Loucy (cell line): ENCODE measurements at regions not wholly inside any gene's neighbourhood (a gene's known extent, or its start where the extent isn't known, plus 50 kb on each side); places are given as distances from the start of the nearest gene placed in this dataset.

ENCODE experiments used
- H2AFZ ChIP-seq: fragments of 200-600 bp; sonication (generic); 2 replicates; pipeline ENCODE4 v1.6.0; 2016; ENCODE audit warnings: antibody characterized with exemption, mild to moderate bottlenecking, low read length, moderate library complexity
- H3F3A ChIP-seq: fragments of 200-600 bp; 2 replicates; pipeline ENCODE4 v1.6.0; 2016; ENCODE audit warnings: antibody characterized with exemption, low read depth, mild to moderate bottlenecking
- H3K27me3 ChIP-seq: fragments of 200-600 bp; sonication (generic); 2 replicates; pipeline ENCODE4 v1.6.1; 2014; ENCODE audit warnings: low read length, mild to moderate bottlenecking; ENCODE audit not compliant: insufficient read depth, poor library complexity, severe bottlenecking
- H3K36me3 ChIP-seq: fragments of 200-600 bp; sonication (generic); 2 replicates; pipeline ENCODE4 v1.6.1; 2016; ENCODE audit warnings: low read length; ENCODE audit not compliant: insufficient read depth
- H3K4me1 ChIP-seq: fragments of 200-600 bp; sonication (generic); 2 replicates; pipeline ENCODE4 v1.5.1; 2014; ENCODE audit warnings: low read length, mild to moderate bottlenecking; ENCODE audit not compliant: insufficient read depth, poor library complexity, severe bottlenecking
- H3K4me2 ChIP-seq: fragments of 200-600 bp; sonication (generic); 2 replicates; pipeline ENCODE4 v1.6.0; 2014; ENCODE audit warnings: antibody characterized with exemption, low read length, low read depth, mild to moderate bottlenecking; ENCODE audit not compliant: poor library complexity, severe bottlenecking
- H3K4me3 ChIP-seq: fragments of 200-600 bp; sonication (generic); 2 replicates; pipeline ENCODE4 v1.5.1; 2014; ENCODE audit warnings: low read length, mild to moderate bottlenecking, mixed read lengths; ENCODE audit not compliant: poor library complexity, severe bottlenecking
- H3K79me2 ChIP-seq: fragments of 200-600 bp; sonication (generic); 2 replicates; pipeline ENCODE4 v1.6.1; 2014; ENCODE audit warnings: low read length; ENCODE audit not compliant: insufficient read depth
- H3K9ac ChIP-seq: fragments of 200-600 bp; sonication (generic); 2 replicates; pipeline ENCODE4 v1.6.0; 2014; ENCODE audit warnings: mild to moderate bottlenecking, low read depth, low read length, moderate library complexity; ENCODE audit not compliant: poor library complexity, severe bottlenecking
- H3K9me2 ChIP-seq: fragments of 200-600 bp; sonication (generic); replicated peaks from 2 replicates; pipeline ENCODE4 v1.6.1; 2016; ENCODE audit warnings: low read depth, low read length, mixed read lengths
- H3K9me3 ChIP-seq: fragments of 200-600 bp; sonication (generic); 2 replicates; pipeline ENCODE4 v1.6.1; 2014; ENCODE audit warnings: mild to moderate bottlenecking, antibody characterized with exemption, low read length, low read depth; ENCODE audit not compliant: insufficient read depth
- H4K20me1 ChIP-seq: fragments of 200-600 bp; sonication (generic); 2 replicates; pipeline ENCODE4 v1.6.0; 2014; ENCODE audit warnings: antibody characterized with exemption, low read length, mild to moderate bottlenecking; ENCODE audit not compliant: insufficient read depth, poor library complexity, severe bottlenecking
- EZH2phosphoT487 ChIP-seq: fragments of 200-600 bp; IDR thresholded peaks from 2 replicates; pipeline ENCODE4 v1.6.1; 2018; ENCODE audit warnings: antibody characterized with exemption, mild to moderate bottlenecking, moderate library complexity, borderline replicate concordance
- TF ChIP-seq, protein P1 (sequence below): fragments of 200-600 bp; sonication (generic); conservative IDR thresholded peaks from 2 replicates; pipeline ENCODE4 v1.5.1; 2014; ENCODE audit warnings: mild to moderate bottlenecking, antibody characterized with exemption, low read length

DNA sequence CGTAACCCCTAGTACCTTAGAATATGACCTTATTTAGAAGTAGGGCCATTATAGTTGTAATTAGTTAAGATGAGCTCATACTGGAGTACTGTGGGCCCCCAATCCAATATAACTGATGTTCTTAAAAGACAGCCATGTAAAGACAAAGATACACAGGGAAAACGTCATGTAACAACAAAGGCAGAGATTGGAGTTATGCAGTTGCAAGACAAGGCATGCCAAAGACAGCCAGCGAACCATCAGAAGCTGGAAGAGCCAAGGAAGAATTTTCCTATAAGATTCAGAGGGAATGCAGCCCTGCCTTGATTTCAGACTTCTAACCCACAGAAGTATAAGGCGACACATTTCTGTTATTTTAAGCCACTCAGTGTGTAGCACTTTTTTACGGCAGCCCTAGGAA lies 55.9 kb upstream of the TLK1 start:
- H2AFZ ChIP-seq: no peak overlapping the region
- H3K9me2 ChIP-seq: no peaks in the 10 kb centered on the region
- H3K4me3 ChIP-seq: no peak overlapping the region
- H3K27me3 ChIP-seq: no peaks in the 10 kb centered on the region
- H3F3A ChIP-seq: no peaks in the 10 kb centered on the region; the same call in 1 of the 2 replicates
- no peak for TF ChIP-seq EZH2phosphoT487
- TF ChIP-seq, protein P1, sequence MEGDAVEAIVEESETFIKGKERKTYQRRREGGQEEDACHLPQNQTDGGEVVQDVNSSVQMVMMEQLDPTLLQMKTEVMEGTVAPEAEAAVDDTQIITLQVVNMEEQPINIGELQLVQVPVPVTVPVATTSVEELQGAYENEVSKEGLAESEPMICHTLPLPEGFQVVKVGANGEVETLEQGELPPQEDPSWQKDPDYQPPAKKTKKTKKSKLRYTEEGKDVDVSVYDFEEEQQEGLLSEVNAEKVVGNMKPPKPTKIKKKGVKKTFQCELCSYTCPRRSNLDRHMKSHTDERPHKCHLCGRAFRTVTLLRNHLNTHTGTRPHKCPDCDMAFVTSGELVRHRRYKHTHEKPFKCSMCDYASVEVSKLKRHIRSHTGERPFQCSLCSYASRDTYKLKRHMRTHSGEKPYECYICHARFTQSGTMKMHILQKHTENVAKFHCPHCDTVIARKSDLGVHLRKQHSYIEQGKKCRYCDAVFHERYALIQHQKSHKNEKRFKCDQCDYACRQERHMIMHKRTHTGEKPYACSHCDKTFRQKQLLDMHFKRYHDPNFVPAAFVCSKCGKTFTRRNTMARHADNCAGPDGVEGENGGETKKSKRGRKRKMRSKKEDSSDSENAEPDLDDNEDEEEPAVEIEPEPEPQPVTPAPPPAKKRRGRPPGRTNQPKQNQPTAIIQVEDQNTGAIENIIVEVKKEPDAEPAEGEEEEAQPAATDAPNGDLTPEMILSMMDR: no peak
- no peak overlapping the region for H3K9ac ChIP-seq
- H3K36me3 ChIP-seq: no peaks in the 10 kb centered on the region
- H4K20me1 ChIP-seq: no peaks in the 10 kb centered on the region
- H3K9me3 ChIP-seq: no peaks in the 10 kb centered on the region
- H3K4me1 ChIP-seq: peaks cover 11% of the 10 kb centered on the region
- H3K79me2 ChIP-seq: no peaks in the 10 kb centered on the region
- H3K4me2 ChIP-seq: no peak overlapping the region

DNA sequence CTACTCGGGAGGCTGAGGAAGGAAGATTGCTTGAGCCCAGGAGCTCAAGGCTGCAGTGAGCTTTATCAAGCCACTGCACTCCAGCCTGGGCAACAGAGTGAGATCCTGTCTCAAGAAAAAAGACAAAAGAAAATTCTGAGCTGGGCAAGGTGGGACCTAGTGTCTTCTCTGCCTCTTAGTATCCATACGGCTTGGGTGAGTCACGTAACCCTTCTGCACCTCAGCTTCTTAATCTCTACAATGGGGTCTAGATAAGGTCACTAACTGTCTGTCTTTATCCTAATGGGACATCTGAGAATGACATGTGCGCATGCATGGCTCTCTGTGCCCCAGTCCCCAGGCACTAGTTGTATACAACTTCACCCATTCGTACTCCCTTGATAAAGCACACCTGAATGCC lies 53.4 kb upstream of the TLK1 start:
- Histone ChIP-seq H3F3A (peaks cover 11% of the 10 kb centered on the region; the same call in 1 of the 2 replicates), H3K9me2 (no peaks in the 10 kb centered on the region), H3K4me2 (no peak overlapping the region), H3K27me3 (no peaks in the 10 kb centered on the region), H3K9me3 (no peaks in the 10 kb centered on the region), H4K20me1 (no peaks in the 10 kb centered on the region), H3K9ac (no peak overlapping the region), H2AFZ (no peak overlapping the region), H3K4me1 (peaks cover 35% of the 10 kb centered on the region), H3K4me3 (no peak overlapping the region), H3K36me3 (no peaks in the 10 kb centered on the region), H3K79me2 (no peaks in the 10 kb centered on the region)
- TF ChIP-seq, protein P1: no peak
- TF ChIP-seq EZH2phosphoT487: no peak

DNA sequence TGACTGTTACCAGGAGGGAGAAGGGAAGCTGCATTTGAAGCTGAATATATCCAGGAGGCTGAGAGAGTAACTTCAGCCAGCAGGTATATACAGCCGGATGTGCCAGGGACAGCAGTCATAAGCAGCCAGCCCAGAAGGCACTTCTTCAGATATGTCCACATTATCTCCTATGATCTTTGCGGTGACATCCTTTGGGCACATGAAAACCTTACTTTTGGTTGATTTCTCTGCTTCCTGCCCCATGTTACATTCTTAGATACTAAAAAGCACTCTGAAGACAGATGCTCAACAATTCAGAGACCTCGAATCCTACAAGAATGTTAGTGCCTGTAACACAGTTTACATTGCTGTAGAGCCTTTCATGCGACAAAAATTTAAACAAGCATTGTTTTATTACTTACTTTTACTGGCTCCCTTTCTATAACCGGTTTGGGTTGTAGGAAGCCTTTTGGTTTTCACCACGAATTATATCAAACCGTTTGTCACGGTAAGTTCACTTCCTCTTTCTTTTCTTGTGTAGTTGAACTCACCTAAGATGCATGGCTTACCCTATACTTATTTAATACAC lies 50.3 kb upstream of the TLK1 start:
- Histone ChIP-seq H3K79me2 (no peaks in the 10 kb centered on the region), H3K9me2 (no peaks in the 10 kb centered on the region), H3K9me3 (no peaks in the 10 kb centered on the region), H3K4me1 (peaks cover 48% of the 10 kb centered on the region), H4K20me1 (no peaks in the 10 kb centered on the region), H3K36me3 (no peaks in the 10 kb centered on the region), H3K4me2 (peak overlapping the region; percentile 81), H3F3A (peaks cover 11% of the 10 kb centered on the region; the same call in 1 of the 2 replicates), H3K27me3 (no peaks in the 10 kb centered on the region), H2AFZ (peak overlapping the region; percentile 65), H3K4me3 (peak overlapping the region; percentile 73), H3K9ac (peak overlapping the region; percentile 68)
- no peak for TF ChIP-seq EZH2phosphoT487
- TF ChIP-seq, protein P1: no peak
